OCI-LY7 (cell line): ENCODE measurements at regions not wholly inside any gene's neighbourhood (a gene's known extent, or its start where the extent isn't known, plus 50 kb on each side); places are given as distances from the start of the nearest gene placed in this dataset.

ENCODE experiments used
- BruUV-seq: library from RNA; stranded (reverse); fragments of 400-500 nt; replicated peaks from 2 replicates; lab custom pipeline; 2021; lab: Mats Ljungman, UMichigan
- CTCF ChIA-PET: fragments of 300-600 bp; sonication (Branson Sonifier 250); formaldehyde crosslinking; loops from one replicate; lab custom pipeline; 2022; ENCODE audit warnings: antibody characterized with exemption; ENCODE audit not compliant: unreplicated experiment; lab: Charles Lee
- POLR2A ChIA-PET: fragments of 300-600 bp; sonication (Branson Sonifier 250); formaldehyde crosslinking; loops from one replicate; lab custom pipeline; 2022; ENCODE audit warnings: antibody characterized with exemption; lab: Charles Lee
- DNase-seq: peaks from one replicate; pipeline ENCODE4 v3.0.0-alpha.2; 2015; ENCODE audit warnings: low spot score
- H2AFZ ChIP-seq: fragments of 200-600 bp; sonication (generic), shearing (Covaris generic); 2 replicates; pipeline ENCODE4 v1.6.1; 2014; ENCODE audit warnings: mild to moderate bottlenecking, antibody characterized with exemption, low read length, moderate library complexity
- H3K27ac ChIP-seq: fragments of 200-600 bp; sonication (generic); 2 replicates; pipeline ENCODE4 v1.5.1; 2014; ENCODE audit warnings: mixed run types, low read depth, mild to moderate bottlenecking, moderate library complexity, low read length, inconsistent platforms; ENCODE audit not compliant: poor library complexity, severe bottlenecking
- H3K36me3 ChIP-seq: fragments of 200-600 bp; sonication (generic); 2 replicates; pipeline ENCODE4 v1.6.1; 2014; ENCODE audit warnings: mild to moderate bottlenecking, antibody characterized with exemption, low read length, moderate library complexity, mixed read lengths; ENCODE audit not compliant: insufficient read depth
- H3K4me1 ChIP-seq: fragments of 200-600 bp; sonication (generic); 2 replicates; pipeline ENCODE4 v1.5.1; 2014; ENCODE audit warnings: mild to moderate bottlenecking, low read length; ENCODE audit not compliant: insufficient read depth, poor library complexity, severe bottlenecking
- H3K4me2 ChIP-seq: fragments of 200-600 bp; sonication (generic); 2 replicates; pipeline ENCODE4 v1.6.1; 2014; ENCODE audit warnings: mild to moderate bottlenecking, low read length
- H3K4me3 ChIP-seq: fragments of 200-600 bp; sonication (generic); 2 replicates; pipeline ENCODE4 v1.5.1; 2014; ENCODE audit warnings: mild to moderate bottlenecking, low read depth, low read length; ENCODE audit not compliant: poor library complexity, severe bottlenecking
- H3K79me2 ChIP-seq: fragments of 200-600 bp; sonication (generic); 2 replicates; pipeline ENCODE4 v1.6.1; 2016; ENCODE audit warnings: low read depth, mild to moderate bottlenecking, low read length, moderate library complexity, mixed read lengths; ENCODE audit not compliant: insufficient read depth
- H3K9me2 ChIP-seq: fragments of 200-600 bp; sonication (generic); 2 replicates; pipeline ENCODE4 v1.6.1; 2016; ENCODE audit warnings: mild to moderate bottlenecking, low read length, mixed read lengths; ENCODE audit not compliant: insufficient read depth
- H3K9me3 ChIP-seq: fragments of 200-600 bp; sonication (generic); 2 replicates; pipeline ENCODE4 v1.6.1; 2014; ENCODE audit warnings: mild to moderate bottlenecking, mixed run types, low read length, mixed read lengths
- H4K20me1 ChIP-seq: fragments of 200-600 bp; sonication (generic); 2 replicates; pipeline ENCODE4 v1.6.1; 2014; ENCODE audit warnings: mild to moderate bottlenecking, antibody characterized with exemption, low read length, moderate library complexity, mixed read lengths; ENCODE audit not compliant: insufficient read depth
- CTCF ChIP-seq: fragments of 200-600 bp; sonication (generic); conservative IDR thresholded peaks from 2 replicates; pipeline ENCODE4 v1.5.1; 2014; ENCODE audit warnings: mild to moderate bottlenecking, antibody characterized with exemption, low read length, moderate library complexity, mixed read lengths
- EZH2phosphoT487 ChIP-seq: fragments of 200-600 bp; sonication (generic); IDR thresholded peaks from 2 replicates; pipeline ENCODE4 v1.6.1; 2018; ENCODE audit warnings: low read depth, borderline replicate concordance, mild to moderate bottlenecking, mixed run types, antibody characterized with exemption, low read length, moderate library complexity, mixed read lengths
- intact Hi-C: fragments of 100-400 bp; cut with micrococcal nuclease; formaldehyde crosslinking; loops from one replicate; pipeline ENCODE4 v1.10.0; 2022; ENCODE audit not compliant: unreplicated experiment

- intact Hi-C loops, result no loop called here
- H2AFZ ChIP-seq, result no peak overlapping the region
- no peaks in the 10 kb centered on the region for H3K79me2 ChIP-seq
- no peak overlapping the region for H3K4me2 ChIP-seq
- CTCF ChIA-PET, result no interaction called here
- TF ChIP-seq CTCF (no peak), EZH2phosphoT487 (no peak)
- H3K9me3 ChIP-seq, result peaks cover 25% of the 10 kb centered on the region
- no peaks in the 10 kb centered on the region for H3K9me2 ChIP-seq
- DNase-seq, result no peak
- H3K4me1 ChIP-seq, result no peaks in the 10 kb centered on the region
- no peak overlapping the region for H3K27ac ChIP-seq
- no TSS peak for BruUV-seq
- POLR2A ChIA-PET, result interaction anchor here (0.6 kb wide), 1 partner anchor 379 kb away, joined by 3 read pairs; no protein-coding TSS in a partner anchor
- H3K4me3 ChIP-seq, result no peak overlapping the region
- H3K36me3 ChIP-seq, result no peaks in the 10 kb centered on the region
- H4K20me1 ChIP-seq, result no peaks in the 10 kb centered on the region
These were observed 221.8 kb upstream of the TNRC6C start for GRCh38 chr17:77736721-77737120.

GRCh38 chr17:77737442-77738265 lies 220.8 kb upstream of the TNRC6C start:
- ChIA-PET POLR2A (interaction anchor here (0.6 to 0.7 kb wide), 2 partner anchors 70 to 380 kb away, joined by 3 to 4 read pairs; no protein-coding TSS in a partner anchor), CTCF (no interaction called here)
- no peaks in the 10 kb centered on the region for H3K9me2 ChIP-seq
- H3K4me1 ChIP-seq, result no peaks in the 10 kb centered on the region
- H4K20me1 ChIP-seq, result no peaks in the 10 kb centered on the region
- no peak overlapping the region for H3K4me3 ChIP-seq
- H2AFZ ChIP-seq, result no peak overlapping the region
- TF ChIP-seq CTCF (no peak), EZH2phosphoT487 (no peak)
- H3K27ac ChIP-seq, result no peak overlapping the region
- no peak overlapping the region for H3K4me2 ChIP-seq
- H3K79me2 ChIP-seq, result no peaks in the 10 kb centered on the region
- intact Hi-C loops, result no loop called here
- no peak for DNase-seq
- no peaks in the 10 kb centered on the region for H3K36me3 ChIP-seq
- no TSS peak for BruUV-seq
- peaks cover 16% of the 10 kb centered on the region for H3K9me3 ChIP-seq
